ENCODE measurements at regions not wholly inside any gene's neighbourhood (a gene's known extent, or its start where the extent isn't known, plus 50 kb on each side); places are given as distances from the start of the nearest gene placed in this dataset.

- no peak for DNase-seq (ENCODE audit: low spot score)
- TF ChIP-seq, protein P1, sequence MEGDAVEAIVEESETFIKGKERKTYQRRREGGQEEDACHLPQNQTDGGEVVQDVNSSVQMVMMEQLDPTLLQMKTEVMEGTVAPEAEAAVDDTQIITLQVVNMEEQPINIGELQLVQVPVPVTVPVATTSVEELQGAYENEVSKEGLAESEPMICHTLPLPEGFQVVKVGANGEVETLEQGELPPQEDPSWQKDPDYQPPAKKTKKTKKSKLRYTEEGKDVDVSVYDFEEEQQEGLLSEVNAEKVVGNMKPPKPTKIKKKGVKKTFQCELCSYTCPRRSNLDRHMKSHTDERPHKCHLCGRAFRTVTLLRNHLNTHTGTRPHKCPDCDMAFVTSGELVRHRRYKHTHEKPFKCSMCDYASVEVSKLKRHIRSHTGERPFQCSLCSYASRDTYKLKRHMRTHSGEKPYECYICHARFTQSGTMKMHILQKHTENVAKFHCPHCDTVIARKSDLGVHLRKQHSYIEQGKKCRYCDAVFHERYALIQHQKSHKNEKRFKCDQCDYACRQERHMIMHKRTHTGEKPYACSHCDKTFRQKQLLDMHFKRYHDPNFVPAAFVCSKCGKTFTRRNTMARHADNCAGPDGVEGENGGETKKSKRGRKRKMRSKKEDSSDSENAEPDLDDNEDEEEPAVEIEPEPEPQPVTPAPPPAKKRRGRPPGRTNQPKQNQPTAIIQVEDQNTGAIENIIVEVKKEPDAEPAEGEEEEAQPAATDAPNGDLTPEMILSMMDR (IDR thresholded peaks at IDR 0.05; ENCODE audit: extremely low read depth, missing control alignments) = no peak
Observed at GRCh38 chr20:6467562-6467961, 299.9 kb upstream of the BMP2 start.

DNA sequence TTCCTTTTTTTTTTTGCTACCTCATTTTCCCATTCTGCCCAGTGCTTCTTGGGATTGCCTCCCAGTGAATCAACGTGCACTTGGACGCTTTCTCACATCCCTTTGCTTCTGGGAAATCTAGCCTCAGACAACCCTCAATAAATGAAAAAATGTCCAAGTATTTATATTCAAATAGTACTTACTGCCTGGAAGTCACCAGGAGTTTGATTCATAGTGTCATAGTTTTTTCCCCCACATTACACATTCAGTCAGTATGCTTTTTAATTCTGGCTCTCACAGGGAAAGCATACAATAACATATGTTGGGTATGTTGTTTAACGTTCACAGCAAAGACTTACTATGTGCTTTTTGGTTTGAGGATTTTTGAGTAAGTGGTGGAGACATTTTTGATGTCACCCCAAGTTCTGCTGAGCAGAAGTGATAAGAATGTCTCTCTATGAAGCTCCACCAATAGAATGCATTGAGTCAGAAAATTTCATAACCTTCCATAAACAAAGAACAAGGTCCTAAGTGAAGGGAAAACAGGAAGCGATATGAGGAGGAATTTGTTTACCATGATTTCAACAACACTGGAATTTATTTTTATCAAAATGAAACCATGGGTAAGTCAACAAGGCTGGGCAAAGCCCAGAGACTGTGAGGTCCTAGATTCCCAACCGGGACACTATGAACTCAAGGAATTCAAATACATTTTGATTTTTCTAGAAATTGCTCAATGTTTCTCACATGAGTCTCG, 301.2 kb upstream of the BMP2 start:
- TF ChIP-seq, protein P1 (IDR thresholded peaks at IDR 0.05; ENCODE audit: extremely low read depth, missing control alignments) = no peak
- no peak for DNase-seq (ENCODE audit: low spot score)

GRCh38 chr20:6450841-6451240, 316.6 kb upstream of the BMP2 start:
- TF ChIP-seq, protein P1 (IDR thresholded peaks at IDR 0.05; ENCODE audit: extremely low read depth, missing control alignments) = no peak
- DNase-seq (ENCODE audit: low spot score) = no peak

DNA sequence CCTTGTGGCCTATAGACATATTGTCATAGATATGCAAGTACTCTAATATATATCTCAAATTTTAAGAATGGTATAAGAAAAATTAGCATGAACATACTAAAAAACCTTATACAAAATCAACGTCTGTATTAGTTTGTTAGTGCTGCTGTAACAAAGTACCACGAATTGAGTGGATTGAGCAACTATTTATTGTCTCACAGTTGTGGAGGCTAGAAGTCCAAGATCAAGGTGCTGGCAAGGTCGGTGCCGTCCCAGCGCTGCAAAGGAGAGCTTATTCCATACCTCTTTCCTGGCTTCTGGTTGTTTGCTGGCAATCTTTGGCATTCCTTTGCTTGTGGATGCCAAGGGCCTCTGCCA, 317.6 kb upstream of the FERMT1 start:
- TF ChIP-seq, protein P1 (IDR thresholded peaks at IDR 0.05; ENCODE audit: extremely low read depth, missing control alignments) = no peak
- DNase-seq (ENCODE audit: low spot score) = no peak

GRCh38 chr20:6439737-6440442, 317.1 kb upstream of the FERMT1 start:
- TF ChIP-seq, protein P1 (IDR thresholded peaks at IDR 0.05; ENCODE audit: extremely low read depth, missing control alignments) = no peak
- no peak for DNase-seq (ENCODE audit: low spot score)

DNA sequence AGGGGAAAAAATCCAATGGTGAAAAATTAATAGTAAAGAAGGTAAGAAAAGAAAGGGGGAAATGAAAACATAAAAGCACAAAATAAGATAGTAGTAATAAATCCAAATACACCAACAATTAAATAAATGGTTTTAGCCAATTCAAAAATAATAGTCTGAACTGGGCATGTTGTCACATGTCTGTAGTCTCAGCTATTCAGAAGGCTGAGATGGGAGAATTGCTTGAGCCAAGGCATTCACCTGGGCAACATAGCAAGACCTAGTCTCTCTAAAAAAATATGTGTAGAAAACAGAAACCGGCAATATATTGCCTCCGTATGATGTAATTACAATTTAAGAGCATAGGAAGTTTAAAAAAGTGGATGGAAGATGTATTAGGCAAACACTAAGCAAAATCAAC, 311.3 kb upstream of the FERMT1 start:
- TF ChIP-seq, protein P1 (IDR thresholded peaks at IDR 0.05; ENCODE audit: extremely low read depth, missing control alignments) = no peak
- no peak for DNase-seq (ENCODE audit: low spot score)

- DNase-seq (ENCODE audit: low spot score) = no peak
- TF ChIP-seq, protein P1 (IDR thresholded peaks at IDR 0.05; ENCODE audit: extremely low read depth, missing control alignments) = no peak
Observed at GRCh38 chr20:6430381-6430780, 307.6 kb upstream of the FERMT1 start.
